Nephron progenitor cell (in vitro differentiated cells): ENCODE measurements at regions not wholly inside any gene's neighbourhood (a gene's known extent, or its start where the extent isn't known, plus 50 kb on each side); places are given as distances from the start of the nearest gene placed in this dataset.

ENCODE experiments used
- DNase-seq: peaks from one replicate; pipeline ENCODE4 v3.0.0; 2021
- H3K27ac Mint-ChIP-seq: 2 replicates; pipeline ENCODE4 v1.8.0; 2021; ENCODE audit warnings: mild to moderate bottlenecking, moderate library complexity, mixed read lengths
- H3K27me3 Mint-ChIP-seq: 2 replicates; pipeline ENCODE4 v1.8.0; 2021; ENCODE audit warnings: mild to moderate bottlenecking, low read depth, mixed read lengths; ENCODE audit not compliant: poor library complexity
- H3K36me3 Mint-ChIP-seq: 2 replicates; pipeline ENCODE4 v1.8.0; 2021; ENCODE audit warnings: low read depth, mixed read lengths
- H3K4me1 Mint-ChIP-seq: 2 replicates; pipeline ENCODE4 v1.8.0; 2021; ENCODE audit warnings: mixed read lengths
- H3K4me3 Mint-ChIP-seq: 2 replicates; pipeline ENCODE4 v1.8.0; 2021; ENCODE audit warnings: mild to moderate bottlenecking, moderate library complexity, mixed read lengths
- H3K9me3 Mint-ChIP-seq: 2 replicates; pipeline ENCODE4 v1.8.0; 2021; ENCODE audit warnings: mild to moderate bottlenecking, moderate library complexity, mixed read lengths
- TF ChIP-seq, protein P1 (sequence below): fragments of 200-600 bp; sonication (generic); IDR thresholded peaks from 2 replicates; pipeline ENCODE4 v1.5.0; 2021; ENCODE audit warnings: antibody characterized with exemption

DNA sequence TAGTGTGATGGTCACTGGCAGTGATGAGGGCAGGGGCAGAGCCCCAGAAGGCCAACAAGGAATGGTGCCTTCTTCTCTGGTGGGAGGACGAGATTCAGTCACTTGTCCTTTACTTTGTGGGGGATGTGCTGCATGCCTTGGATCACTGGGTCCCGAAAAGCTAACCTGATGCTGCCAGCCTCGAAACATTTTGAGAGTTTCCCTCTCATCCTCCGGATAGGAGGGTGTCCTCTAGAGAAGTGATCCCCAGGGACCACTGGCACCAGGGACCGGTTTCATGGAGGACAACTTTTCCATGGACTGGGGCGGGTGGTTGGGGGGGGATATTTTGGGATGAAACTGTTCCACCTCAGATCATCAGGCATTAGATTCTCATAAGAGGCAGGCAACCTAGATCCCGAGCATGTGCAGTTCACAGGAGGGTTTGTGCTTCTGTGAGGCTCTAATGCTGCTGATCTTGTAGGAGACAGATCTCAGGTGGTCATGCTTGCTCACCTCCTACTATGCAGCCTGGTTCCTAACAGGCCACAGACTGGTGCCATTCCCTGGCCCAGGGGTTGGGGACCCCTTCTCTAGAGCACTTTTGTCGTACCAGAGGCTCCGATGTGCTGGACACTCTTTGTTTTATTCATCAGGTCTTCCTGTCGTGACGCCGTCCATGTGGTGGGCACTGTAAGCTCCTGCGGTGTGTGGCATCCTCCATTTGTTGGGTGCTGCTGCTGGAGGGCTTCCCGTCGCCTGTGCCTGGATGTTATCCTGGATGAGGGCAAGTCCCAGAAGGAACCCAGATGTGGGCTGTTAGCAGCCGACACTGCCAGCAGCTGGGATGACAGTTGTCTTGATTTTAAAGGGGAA is 68.5 kb upstream of the HDAC4 start:
- no peak for DNase-seq
- Mint-ChIP-seq H3K4me1 (no peaks in the 10 kb centered on the region), H3K9me3 (peaks cover 10% of the 10 kb centered on the region), H3K4me3 (no peak overlapping the region), H3K27me3 (peaks cover 30% of the 10 kb centered on the region), H3K36me3 (no peaks in the 10 kb centered on the region), H3K27ac (no peak overlapping the region)
- TF ChIP-seq, protein P1, sequence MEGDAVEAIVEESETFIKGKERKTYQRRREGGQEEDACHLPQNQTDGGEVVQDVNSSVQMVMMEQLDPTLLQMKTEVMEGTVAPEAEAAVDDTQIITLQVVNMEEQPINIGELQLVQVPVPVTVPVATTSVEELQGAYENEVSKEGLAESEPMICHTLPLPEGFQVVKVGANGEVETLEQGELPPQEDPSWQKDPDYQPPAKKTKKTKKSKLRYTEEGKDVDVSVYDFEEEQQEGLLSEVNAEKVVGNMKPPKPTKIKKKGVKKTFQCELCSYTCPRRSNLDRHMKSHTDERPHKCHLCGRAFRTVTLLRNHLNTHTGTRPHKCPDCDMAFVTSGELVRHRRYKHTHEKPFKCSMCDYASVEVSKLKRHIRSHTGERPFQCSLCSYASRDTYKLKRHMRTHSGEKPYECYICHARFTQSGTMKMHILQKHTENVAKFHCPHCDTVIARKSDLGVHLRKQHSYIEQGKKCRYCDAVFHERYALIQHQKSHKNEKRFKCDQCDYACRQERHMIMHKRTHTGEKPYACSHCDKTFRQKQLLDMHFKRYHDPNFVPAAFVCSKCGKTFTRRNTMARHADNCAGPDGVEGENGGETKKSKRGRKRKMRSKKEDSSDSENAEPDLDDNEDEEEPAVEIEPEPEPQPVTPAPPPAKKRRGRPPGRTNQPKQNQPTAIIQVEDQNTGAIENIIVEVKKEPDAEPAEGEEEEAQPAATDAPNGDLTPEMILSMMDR = no peak

DNA sequence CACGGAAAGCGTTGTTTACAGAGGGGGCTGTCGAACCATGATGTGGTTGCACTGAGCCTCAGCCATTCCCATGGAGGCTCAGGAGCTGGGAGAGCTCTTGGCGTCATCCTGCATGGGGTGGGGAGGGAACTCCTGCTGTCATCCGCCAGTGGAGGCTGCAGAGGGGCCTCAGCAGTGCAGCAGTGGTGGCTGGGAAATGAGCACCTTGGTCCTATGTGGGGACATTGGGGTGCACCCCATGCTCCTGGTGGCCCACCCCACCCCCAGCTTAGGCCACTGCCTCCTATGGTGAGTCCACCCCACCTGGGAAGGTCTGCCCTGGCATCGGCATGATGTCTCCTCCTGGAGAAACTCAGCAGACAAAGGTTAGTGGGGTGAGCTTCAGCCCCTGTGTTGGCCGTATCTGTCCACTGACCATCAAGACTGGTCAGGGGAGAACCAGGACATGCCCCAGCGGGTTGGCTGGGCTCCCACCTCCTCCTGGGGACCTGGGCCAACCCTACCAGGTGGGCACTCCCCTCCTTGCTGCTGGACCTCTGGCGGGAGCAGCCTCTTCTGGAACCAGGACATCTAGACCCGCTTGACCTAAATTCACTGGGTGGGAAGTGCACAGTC is 67.8 kb upstream of the HDAC4 start:
- peaks cover 25% of the 10 kb centered on the region for H3K27me3 Mint-ChIP-seq
- H3K27ac Mint-ChIP-seq = no peak overlapping the region
- DNase-seq = no peak
- TF ChIP-seq, protein P1 = no peak
- H3K9me3 Mint-ChIP-seq = peaks cover 10% of the 10 kb centered on the region
- peaks cover 2% of the 10 kb centered on the region for H3K4me1 Mint-ChIP-seq
- H3K4me3 Mint-ChIP-seq = no peak overlapping the region
- no peaks in the 10 kb centered on the region for H3K36me3 Mint-ChIP-seq

DNA sequence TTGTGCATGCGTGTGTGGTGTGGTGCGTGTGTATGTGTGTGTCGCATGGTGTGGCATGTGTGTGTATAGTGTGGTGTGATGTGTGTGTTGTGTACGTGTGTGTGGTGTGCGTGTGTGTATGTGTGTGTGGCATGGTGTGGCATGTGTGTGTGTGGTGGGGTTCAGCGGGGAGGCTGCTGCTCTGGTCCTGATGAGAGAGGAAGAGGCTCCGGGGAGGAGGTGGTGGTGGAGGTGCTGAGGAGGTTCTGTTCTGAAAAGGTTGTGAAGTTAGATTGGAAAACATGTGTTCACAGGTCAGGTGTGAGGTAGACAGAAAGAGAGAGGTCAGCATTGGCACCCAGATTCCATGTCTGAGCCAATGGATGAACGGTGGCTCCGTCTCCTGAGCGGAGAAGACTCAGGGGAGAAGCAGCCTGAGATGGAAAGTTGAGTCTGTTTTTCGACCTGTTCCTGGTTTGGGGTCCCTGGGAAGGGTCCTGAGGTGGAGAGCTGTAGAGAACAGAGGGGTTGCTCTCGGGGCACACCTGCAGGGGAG is 67.2 kb upstream of the HDAC4 start:
- Mint-ChIP-seq H3K4me1 (peaks cover 8% of the 10 kb centered on the region), H3K4me3 (no peak overlapping the region), H3K9me3 (peaks cover 10% of the 10 kb centered on the region), H3K27ac (no peak overlapping the region), H3K36me3 (no peaks in the 10 kb centered on the region), H3K27me3 (peaks cover 20% of the 10 kb centered on the region)
- no peak for DNase-seq
- TF ChIP-seq, protein P1 = no peak

- H3K4me3 Mint-ChIP-seq = no peak overlapping the region
- H3K4me1 Mint-ChIP-seq = peaks cover 13% of the 10 kb centered on the region
- TF ChIP-seq, protein P1 = no peak
- H3K27ac Mint-ChIP-seq = no peak overlapping the region
- peaks cover 10% of the 10 kb centered on the region for H3K9me3 Mint-ChIP-seq
- H3K27me3 Mint-ChIP-seq = peaks cover 16% of the 10 kb centered on the region
- DNase-seq = no peak
- H3K36me3 Mint-ChIP-seq = no peaks in the 10 kb centered on the region
Measured at GRCh38 chr2:239467281-239467955, 66.6 kb upstream of the HDAC4 start.

GRCh38 chr2:239466755-239467271 is 66.0 kb upstream of the HDAC4 start:
- Mint-ChIP-seq H3K36me3 (no peaks in the 10 kb centered on the region), H3K9me3 (peaks cover 10% of the 10 kb centered on the region), H3K27ac (no peak overlapping the region), H3K4me1 (peaks cover 17% of the 10 kb centered on the region), H3K4me3 (no peak overlapping the region), H3K27me3 (peaks cover 10% of the 10 kb centered on the region)
- DNase-seq = no peak
- TF ChIP-seq, protein P1 = no peak
